GM12878 (cell line): ENCODE measurements at regions not wholly inside any gene's neighbourhood (a gene's known extent, or its start where the extent isn't known, plus 50 kb on each side); places are given as distances from the start of the nearest gene placed in this dataset.

Source experiments
- ATF7 ChIP-seq: fragments of 450-650 bp; IDR thresholded peaks from 2 replicates; pipeline ENCODE4 v1.6.1; 2016; ENCODE audit warnings: low read depth, mild to moderate bottlenecking
- CBFB ChIP-seq: IDR thresholded peaks from 2 replicates; pipeline ENCODE4 v1.6.1; 2016; ENCODE audit warnings: antibody characterized with exemption, low read depth
- CHD1 ChIP-seq: IDR thresholded peaks from 2 replicates; pipeline ENCODE4 v1.6.1; 2012; ENCODE audit warnings: low read depth, low read length, improper control_type of control experiment
- EP300 ChIP-seq, 2 experiments: fragments of 150-350 bp in 1 of 2; IDR thresholded peaks; 2 replicates each; pipeline ENCODE4 v1.6.1; 2011 to 2012; ENCODE audit warnings: low read depth in 2 of 2, low read length in 2 of 2, borderline replicate concordance in 1 of 2, improper control_type of control experiment in 1 of 2, inconsistent platforms in 1 of 2; ENCODE audit not compliant: control insufficient read depth in 1 of 2
- MYB ChIP-seq: fragments of 150-350 bp; IDR thresholded peaks from 2 replicates; pipeline ENCODE4 v1.6.1; 2014; ENCODE audit warnings: mild to moderate bottlenecking, low read depth, low read length, borderline replicate concordance
- POLR2A ChIP-seq: IDR thresholded peaks from 2 replicates; pipeline ENCODE4 v1.6.1; 2011; ENCODE audit warnings: low read depth, mild to moderate bottlenecking, low read length
- POLR2AphosphoS5 ChIP-seq: IDR thresholded peaks from 2 replicates; pipeline ENCODE4 v1.6.1; 2011; ENCODE audit warnings: mild to moderate bottlenecking, low read length, inconsistent platforms
- SMC3 ChIP-seq: IDR thresholded peaks from 2 replicates; pipeline ENCODE4 v1.6.1; 2011; ENCODE audit warnings: low read length, improper control_type of control experiment, borderline replicate concordance
- ZBED1 ChIP-seq: IDR thresholded peaks from 2 replicates; pipeline ENCODE4 v1.6.1; 2016; ENCODE audit warnings: borderline replicate concordance
- ZNF207 ChIP-seq: fragments of 450-650 bp; IDR thresholded peaks from 2 replicates; pipeline ENCODE4 v1.6.1; 2014; ENCODE audit warnings: antibody characterized with exemption, mild to moderate bottlenecking, borderline replicate concordance
- TF ChIP-seq, protein P1 (sequence below), 3 experiments: IDR thresholded peaks in 2 of 3; conservative IDR thresholded peaks in 1 of 3; 2 replicates each; pipeline ENCODE4 v1.5.1; 2011; ENCODE audit warnings: low read depth in 3 of 3, low read length in 3 of 3, mild to moderate bottlenecking in 3 of 3, control low read depth in 2 of 3, moderate library complexity in 2 of 3, inconsistent platforms in 1 of 3, mixed read lengths in 1 of 3; ENCODE audit not compliant: control insufficient read depth in 2 of 3, insufficient read depth in 1 of 3; ENCODE audit errors: extremely low read depth in 1 of 3

DNA sequence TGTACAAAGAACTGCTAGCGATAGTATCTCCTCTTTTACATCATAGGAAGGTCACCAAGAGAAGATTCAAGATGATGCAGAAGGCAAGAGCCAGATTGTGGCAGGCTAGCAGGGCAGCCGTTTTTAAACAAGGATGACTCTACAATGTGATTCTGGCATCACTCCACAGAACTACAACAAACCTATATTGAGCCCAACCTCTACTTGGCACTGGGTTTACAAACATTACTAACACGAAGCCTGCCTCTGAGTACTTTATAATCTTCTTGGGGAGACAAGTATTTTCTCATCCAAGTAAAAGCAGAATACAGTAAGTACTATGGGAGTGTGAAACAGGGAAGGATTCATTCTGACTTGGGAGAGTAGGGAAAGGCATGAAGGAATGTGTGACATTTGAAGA is 448.6 kb downstream of the ZNF608 start:
- TF ChIP-seq MYB (no peak), POLR2AphosphoS5 (no peak), POLR2A (no peak), ZNF207 (no peak), ATF7 (no peak), CBFB (no peak), EP300 (IDR thresholded peaks at IDR 0.05; ENCODE audit: borderline replicate concordance in 1 of 2, control insufficient read depth in 1 of 2, low read depth in 2 of 2, low read length in 2 of 2) (no peak), ZBED1 (no peak), SMC3 (no peak), CHD1 (no peak)
- TF ChIP-seq, protein P1, sequence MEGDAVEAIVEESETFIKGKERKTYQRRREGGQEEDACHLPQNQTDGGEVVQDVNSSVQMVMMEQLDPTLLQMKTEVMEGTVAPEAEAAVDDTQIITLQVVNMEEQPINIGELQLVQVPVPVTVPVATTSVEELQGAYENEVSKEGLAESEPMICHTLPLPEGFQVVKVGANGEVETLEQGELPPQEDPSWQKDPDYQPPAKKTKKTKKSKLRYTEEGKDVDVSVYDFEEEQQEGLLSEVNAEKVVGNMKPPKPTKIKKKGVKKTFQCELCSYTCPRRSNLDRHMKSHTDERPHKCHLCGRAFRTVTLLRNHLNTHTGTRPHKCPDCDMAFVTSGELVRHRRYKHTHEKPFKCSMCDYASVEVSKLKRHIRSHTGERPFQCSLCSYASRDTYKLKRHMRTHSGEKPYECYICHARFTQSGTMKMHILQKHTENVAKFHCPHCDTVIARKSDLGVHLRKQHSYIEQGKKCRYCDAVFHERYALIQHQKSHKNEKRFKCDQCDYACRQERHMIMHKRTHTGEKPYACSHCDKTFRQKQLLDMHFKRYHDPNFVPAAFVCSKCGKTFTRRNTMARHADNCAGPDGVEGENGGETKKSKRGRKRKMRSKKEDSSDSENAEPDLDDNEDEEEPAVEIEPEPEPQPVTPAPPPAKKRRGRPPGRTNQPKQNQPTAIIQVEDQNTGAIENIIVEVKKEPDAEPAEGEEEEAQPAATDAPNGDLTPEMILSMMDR (IDR thresholded peaks at IDR 0.05 in 2 of 3, conservative IDR thresholded peaks at IDR 0.05 in 1 of 3; ENCODE audit: control insufficient read depth in 2 of 3, extremely low read depth in 1 of 3, insufficient read depth in 1 of 3, low read depth in 3 of 3, low read length in 3 of 3), result no peak
